C4-2B (cell line): ENCODE measurements at regions not wholly inside any gene's neighbourhood (a gene's known extent, or its start where the extent isn't known, plus 50 kb on each side); places are given as distances from the start of the nearest gene placed in this dataset.

Source experiments
- H3K27ac ChIP-seq: fragments of 450-650 bp; 2 replicates; pipeline ENCODE4 v1.5.1; 2017
- ZFX ChIP-seq: fragments of 450-650 bp; IDR thresholded peaks from 2 replicates; pipeline ENCODE4 v1.6.1; 2017
- TF ChIP-seq, protein P1 (sequence below): fragments of 450-650 bp; conservative IDR thresholded peaks from 2 replicates; pipeline ENCODE4 v1.5.1; 2017; ENCODE audit warnings: mild to moderate bottlenecking

DNA sequence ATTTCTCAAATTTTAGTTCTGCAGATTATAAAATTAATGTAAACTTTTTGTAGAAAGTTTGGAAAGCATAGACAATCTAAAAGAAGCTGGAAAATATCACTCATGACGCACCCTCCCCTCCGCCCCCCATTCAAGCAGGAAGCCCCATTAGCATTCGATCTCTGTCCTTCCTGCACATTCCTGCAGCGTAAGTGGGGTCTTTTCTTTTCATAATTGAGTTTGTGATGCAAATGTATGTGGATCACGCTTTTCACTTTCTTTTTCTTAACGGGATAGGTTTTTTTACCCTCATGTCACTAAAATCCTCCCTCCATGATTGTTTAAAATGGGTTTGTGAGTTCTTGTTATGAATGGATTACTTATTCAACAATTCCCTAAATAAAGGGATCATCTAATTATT is 181.7 kb upstream of the HDAC4 start:
- no peak overlapping the region for H3K27ac ChIP-seq
- TF ChIP-seq, protein P1, sequence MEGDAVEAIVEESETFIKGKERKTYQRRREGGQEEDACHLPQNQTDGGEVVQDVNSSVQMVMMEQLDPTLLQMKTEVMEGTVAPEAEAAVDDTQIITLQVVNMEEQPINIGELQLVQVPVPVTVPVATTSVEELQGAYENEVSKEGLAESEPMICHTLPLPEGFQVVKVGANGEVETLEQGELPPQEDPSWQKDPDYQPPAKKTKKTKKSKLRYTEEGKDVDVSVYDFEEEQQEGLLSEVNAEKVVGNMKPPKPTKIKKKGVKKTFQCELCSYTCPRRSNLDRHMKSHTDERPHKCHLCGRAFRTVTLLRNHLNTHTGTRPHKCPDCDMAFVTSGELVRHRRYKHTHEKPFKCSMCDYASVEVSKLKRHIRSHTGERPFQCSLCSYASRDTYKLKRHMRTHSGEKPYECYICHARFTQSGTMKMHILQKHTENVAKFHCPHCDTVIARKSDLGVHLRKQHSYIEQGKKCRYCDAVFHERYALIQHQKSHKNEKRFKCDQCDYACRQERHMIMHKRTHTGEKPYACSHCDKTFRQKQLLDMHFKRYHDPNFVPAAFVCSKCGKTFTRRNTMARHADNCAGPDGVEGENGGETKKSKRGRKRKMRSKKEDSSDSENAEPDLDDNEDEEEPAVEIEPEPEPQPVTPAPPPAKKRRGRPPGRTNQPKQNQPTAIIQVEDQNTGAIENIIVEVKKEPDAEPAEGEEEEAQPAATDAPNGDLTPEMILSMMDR, result no peak
- TF ChIP-seq ZFX, result no peak

DNA sequence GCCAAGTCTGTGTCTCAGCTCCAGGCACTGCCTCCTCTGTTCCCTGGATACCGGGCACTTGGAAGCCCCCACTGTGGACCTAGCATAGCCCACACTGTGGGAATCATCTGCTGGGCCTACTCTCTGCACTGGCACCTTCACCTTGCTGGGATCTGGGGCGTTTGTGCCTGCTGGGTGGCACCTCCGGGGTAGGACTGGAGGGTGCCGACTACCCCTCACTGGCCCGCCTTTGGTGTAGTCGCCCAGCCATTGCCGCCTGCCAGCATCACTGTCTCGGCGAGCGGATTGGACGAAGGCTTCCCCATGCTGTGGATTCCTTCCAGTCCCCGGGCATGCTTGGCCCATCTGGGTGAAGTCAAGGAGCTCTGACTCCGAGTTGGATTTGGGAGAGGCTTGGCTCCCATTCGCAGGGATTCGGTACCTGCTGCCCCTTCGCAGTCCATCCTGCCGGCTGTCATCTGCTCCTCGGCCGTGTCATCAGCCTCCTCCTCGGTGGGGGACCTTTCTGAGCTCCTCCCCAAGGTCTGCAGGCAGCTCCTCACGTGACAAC is 180.6 kb upstream of the HDAC4 start:
- TF ChIP-seq, protein P1, result no peak
- H3K27ac ChIP-seq, result no peak overlapping the region

DNA sequence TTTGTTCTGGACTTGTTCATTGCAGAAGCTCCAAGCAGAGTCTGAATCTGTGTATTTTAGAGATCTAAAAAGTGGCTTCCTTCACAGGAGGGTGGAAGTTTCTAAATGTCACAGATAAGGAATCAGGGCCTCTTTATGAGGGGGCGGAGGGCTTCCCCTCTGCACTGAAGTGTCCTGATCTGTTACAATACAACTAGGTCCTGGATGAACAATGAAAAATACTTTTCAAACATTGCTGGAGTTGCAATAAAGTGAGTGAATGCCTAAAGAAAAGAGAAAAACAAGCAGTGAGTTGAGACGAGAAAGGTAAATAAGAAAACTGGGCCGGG is 179.3 kb upstream of the HDAC4 start:
- no peak overlapping the region for H3K27ac ChIP-seq
- no peak for TF ChIP-seq ZFX
- TF ChIP-seq, protein P1, result no peak

DNA sequence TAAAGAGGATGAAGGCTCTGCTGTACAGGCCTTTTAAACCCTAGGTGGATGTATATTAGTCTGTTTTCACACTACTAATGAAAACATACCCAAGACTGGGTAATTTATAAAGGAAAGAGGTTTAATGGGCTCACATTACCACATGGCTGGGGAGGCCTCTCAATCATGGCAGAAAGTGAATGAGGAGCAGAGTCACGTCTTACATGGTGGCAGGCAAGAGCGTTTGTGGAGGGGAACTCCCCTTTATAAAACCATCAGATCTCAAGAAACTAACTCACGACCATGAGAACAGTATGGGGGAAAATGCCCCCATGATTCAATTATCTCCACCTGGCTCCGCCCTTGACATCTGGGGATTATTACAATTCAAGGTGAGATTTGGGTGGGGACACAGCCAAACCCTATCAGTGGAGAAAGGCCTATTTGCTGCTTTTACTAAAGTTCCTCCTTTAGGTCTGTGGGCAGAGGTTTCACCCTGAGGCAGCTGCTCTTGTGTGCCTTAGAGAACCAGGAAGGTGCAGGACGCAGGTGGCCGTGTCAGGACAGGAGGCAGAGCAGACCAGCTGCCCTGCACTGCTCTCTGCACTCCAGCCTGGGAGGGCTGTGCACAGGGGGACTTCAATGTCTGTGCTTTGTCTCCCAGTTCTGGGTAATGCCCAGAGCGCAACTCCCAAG is 178.8 kb upstream of the HDAC4 start:
- no peak overlapping the region for H3K27ac ChIP-seq
- TF ChIP-seq ZFX, result no peak
- TF ChIP-seq, protein P1, result no peak

DNA sequence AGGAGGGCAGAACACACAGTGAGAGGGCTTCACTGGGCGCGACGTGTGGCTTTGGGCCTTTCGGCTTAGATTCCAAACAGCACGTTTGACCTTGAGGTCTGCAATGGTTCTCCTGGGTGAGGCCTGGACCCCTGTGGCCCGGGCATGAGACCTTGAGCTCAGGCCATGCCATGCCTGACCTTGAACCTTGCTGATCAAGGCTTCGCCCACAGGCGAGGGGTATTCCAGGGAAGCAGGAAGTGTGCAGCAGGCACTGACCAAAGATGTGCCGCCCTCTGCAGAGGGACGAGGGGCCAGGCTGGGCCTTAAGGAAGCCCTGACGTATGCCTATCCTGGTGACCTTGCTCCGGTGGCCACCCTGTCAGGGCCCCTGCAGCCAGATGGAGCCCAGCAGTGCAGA is 178.3 kb upstream of the HDAC4 start:
- no peak overlapping the region for H3K27ac ChIP-seq
- TF ChIP-seq ZFX, result no peak
- TF ChIP-seq, protein P1, result no peak

DNA sequence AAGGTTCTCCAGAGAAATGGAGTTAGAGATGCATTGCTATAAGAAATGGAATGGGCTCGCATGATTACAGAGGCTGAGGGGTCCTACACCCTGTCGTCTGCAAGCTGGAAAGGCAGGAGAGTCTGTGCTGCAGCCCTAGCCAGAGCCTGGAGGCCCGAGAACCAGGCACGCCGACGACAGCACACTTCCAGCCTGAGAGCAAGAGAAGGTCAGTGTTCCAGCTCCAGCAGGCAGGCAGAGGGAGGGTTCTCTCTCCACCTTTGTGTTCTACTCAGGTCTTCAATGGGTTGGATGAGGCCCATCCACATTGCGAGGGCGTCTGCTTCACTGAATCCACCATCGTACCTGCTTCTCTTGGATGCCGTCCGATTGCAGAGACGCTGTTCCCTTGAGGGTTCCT is 177.6 kb upstream of the HDAC4 start:
- H3K27ac ChIP-seq, result no peak overlapping the region

DNA sequence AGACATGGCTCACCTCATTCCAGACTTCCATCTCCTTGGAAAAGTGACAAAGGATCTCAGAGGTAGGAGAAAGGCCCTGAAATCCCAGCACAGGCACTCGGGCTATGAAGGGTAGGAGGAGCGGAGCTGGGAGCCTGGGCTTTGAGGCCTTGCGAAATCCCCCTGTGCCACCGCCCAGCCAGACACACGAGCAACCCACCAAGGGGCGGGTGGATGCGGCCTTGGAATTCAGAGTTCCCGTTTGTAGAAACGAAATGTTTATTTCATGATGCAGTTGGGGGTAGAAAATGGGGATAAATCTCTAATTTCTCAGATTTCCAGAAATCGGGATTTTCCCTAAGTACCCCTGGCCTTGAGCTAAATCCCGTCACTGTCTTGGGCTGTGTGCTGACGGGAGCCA is 177.1 kb upstream of the HDAC4 start:
- TF ChIP-seq, protein P1, result no peak
- TF ChIP-seq ZFX, result no peak
- H3K27ac ChIP-seq, result no peak overlapping the region

More for the DNA sequence above, 177.6 kb upstream of the HDAC4 start:
- no peak for TF ChIP-seq ZFX
- TF ChIP-seq, protein P1, result no peak
